Spleen (tissue), 7 donors: ENCODE measurements at regions not wholly inside any gene's neighbourhood (a gene's known extent, or its start where the extent isn't known, plus 50 kb on each side); places are given as distances from the start of the nearest gene placed in this dataset.

ENCODE experiments used
- CTCF ChIP-seq, 11 experiments: fragments of 200-600 bp in 7 of 11; fragments of 450-650 bp in 4 of 11; sonication (generic) in 4 of 11; IDR thresholded peaks in 8 of 11; conservative IDR thresholded peaks in 3 of 11; 1 replicate in 7 of 11; 2 replicates in 4 of 11; pipeline versions ENCODE4 v1.4.0 to v1.8.0; 2016 to 2021; ENCODE audit warnings: antibody characterized with exemption in 11 of 11, inconsistent platforms in 4 of 11, mild to moderate bottlenecking in 1 of 11
- POLR2AphosphoS5 ChIP-seq, 3 donors: sonication (generic); formaldehyde crosslinking; IDR thresholded peaks; one replicate each; pipeline ENCODE4 v1.5.1; 2017; ENCODE audit warnings: antibody characterized with exemption in 3 of 3
- donor health status: DM: no; HTN: no; CAD: no; lungs with moderate emphysema.
- donor health status: DM: no; HTN: no; CAD: no.
- donor health status: DM: no; HTN: no; CAD: no.

DNA sequence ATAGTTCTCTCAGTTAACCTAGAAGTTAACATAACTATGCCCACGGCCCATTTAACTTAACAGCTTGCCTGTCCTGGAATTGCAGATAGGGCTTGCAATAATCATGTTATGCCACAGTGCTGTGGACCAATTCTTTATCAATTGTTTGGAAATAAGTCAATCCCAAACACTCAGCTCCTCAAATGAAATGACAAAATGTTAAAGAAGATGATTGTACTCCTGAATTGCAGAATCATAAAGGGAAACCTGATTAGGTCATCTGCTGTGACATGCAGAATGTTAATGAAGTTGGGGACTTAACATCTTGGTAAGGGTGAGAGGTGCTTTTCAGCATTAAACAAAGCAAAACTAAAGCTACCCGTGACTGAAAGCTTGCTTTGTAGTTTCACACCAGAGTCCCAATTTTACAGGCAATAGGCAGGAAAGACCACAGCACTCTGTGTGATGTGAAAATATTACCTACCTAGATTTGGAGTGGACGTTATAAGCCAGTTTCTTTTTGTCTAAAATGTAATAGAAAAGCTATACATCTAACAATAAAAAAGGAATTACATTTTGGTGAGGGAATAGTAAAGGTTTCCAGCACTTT lies 364.0 kb downstream of the GPD2 start:
- TF ChIP-seq CTCF (IDR thresholded peaks at IDR 0.05 in 8 of 11, conservative IDR thresholded peaks at IDR 0.05 in 3 of 11) (no peak), POLR2AphosphoS5 (IDR thresholded peaks at IDR 0.05) (no peak)
